Stimulated activated CD4-positive, alpha-beta T cell treated with anti-CD3 and anti-CD28 coated beads, TNF-alpha, amount 100 ng/mL, for 4 hours (primary cell): ENCODE measurements at regions not wholly inside any gene's neighbourhood (a gene's known extent, or its start where the extent isn't known, plus 50 kb on each side); places are given as distances from the start of the nearest gene placed in this dataset.
"Not testable (repeated sequence)": the region's sequence is repeated elsewhere in the genome, so short reads cannot be mapped to it uniquely, and the experiment has no call there.

Experiments
- DNase-seq, 3 experiments: peaks; one replicate each; pipeline ENCODE4 v3.0.0-alpha.2; 2020; ENCODE audit warnings: low read depth in 3 of 3

DNA sequence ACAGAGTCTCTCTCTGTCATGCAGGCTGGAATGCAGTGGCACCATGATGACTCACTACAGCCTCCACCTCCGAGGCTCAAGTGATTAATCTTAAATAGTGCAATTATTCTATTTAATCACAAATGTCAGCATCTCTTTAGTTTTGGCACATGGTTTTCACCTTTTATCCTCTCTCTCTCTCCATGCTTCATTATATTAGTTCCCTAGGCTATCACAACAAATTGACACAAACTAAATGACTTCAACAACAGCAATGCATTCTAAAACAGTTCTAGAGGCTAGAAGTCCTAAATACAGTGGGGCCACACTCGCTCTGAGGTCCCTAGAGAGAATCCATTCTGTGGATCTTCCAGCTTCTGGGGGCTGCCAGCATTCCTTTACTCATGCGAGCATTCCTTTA lies 178.2 kb upstream of the ZNG1F start:
- not testable (repeated sequence) for DNase-seq

DNA sequence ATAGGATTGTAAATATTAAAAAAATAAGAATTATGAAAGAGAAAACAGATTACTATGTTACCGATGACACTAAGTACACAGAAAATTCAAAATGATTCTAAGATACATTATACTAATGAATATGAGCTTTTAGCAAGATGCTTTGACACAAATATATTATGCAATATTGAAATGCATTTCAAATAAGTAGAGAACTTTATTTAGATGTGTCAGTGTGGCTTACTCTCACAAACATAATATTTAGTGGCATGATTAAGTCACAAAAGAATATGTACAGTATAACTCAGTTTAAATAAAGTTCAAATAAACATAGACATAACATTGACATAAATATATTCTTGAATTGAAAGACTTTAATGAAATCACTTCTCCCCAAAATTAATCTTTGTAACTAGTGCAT lies 172.7 kb upstream of the ZNG1F start:
- DNase-seq, result not testable (repeated sequence)

DNA sequence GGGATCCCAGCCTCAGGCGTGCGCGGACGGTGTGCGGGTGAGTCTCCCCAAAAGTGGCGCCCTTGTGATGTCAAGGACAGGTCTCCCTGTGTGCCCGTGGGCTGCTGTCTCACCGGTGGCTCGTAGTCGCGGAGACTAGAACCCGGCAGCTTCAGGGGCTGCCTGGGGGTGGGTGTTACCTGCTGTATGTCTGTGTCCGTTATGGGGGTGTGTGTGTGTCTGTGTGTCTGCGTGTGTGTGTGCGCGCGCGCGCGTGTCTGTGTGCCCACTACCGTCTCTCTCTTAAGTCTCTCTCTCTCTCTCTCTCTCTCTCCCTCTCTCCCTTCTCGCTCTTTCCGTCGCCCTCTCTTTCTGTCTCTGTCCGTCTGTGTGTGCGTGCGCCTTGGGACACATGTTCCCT lies 170.0 kb upstream of the ZNG1F start:
- DNase-seq, result not testable (repeated sequence)

DNA sequence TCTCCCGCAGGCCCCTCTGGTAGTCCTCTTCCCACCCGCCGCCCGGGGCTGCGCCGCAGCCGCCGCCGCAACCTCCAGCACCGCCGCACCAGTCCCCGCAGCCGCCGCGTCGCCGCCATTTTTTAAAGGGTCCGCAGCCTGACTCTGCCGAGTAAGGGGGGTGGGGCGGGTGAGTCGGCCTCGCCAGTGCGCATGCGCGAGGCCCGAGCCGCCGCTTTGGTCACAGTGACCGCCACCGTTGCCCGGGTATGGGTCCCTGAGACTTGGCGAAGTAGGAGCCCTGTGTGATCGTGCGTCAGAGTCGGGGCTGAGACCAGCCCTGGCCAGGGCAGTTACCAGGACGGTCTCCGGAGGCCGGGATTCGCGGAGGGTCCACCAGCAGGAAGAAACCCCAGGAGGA lies 169.6 kb upstream of the ZNG1F start:
- DNase-seq, result peak; percentile 68 to 75 (median 74)

DNA sequence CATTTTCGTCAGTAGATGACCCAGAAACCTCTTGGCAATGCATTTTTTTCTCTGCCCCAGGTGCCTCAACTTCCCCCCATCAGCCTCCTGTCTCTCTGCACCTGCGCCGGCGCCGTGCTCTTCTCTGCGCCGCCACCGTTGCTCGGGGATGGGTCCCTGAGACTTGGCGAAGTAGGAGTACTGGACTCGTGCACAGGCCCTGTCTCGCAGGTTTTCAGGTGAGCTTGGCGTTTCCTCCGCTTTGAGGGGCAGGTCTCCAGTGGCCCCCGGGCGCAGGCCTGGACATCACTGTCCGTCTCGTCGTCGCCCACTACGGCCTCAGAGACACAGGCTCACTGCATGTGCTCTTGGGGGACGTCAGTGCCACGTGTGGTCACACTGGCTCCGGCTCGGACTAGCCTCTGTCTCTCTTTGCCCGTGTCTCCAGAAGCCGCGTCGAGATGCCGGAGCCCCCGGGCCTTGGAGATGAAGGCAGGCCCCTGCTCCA lies 168.8 kb upstream of the ZNG1F start:
- not testable (repeated sequence) for DNase-seq

DNA sequence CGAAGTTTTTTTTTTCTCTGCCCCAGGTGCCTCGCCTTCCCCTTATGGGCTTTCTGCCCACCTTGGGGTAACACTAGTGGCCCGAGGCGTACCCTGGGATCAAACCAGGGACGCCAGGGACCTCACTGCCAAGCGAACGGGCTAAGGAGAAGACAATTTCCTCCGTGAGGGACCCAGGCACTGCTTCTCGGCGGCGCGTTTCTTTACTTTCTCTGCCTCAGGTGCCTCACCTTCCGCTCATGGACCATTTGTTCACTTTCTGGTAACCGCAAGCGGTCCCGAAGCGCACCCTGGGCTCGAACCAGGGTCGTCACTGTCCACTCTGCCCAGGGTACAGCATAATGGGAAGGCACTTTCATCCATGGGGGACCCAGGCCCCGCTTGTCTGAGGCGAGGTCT lies 168.2 kb upstream of the ZNG1F start:
- DNase-seq, result not testable (repeated sequence)

DNA sequence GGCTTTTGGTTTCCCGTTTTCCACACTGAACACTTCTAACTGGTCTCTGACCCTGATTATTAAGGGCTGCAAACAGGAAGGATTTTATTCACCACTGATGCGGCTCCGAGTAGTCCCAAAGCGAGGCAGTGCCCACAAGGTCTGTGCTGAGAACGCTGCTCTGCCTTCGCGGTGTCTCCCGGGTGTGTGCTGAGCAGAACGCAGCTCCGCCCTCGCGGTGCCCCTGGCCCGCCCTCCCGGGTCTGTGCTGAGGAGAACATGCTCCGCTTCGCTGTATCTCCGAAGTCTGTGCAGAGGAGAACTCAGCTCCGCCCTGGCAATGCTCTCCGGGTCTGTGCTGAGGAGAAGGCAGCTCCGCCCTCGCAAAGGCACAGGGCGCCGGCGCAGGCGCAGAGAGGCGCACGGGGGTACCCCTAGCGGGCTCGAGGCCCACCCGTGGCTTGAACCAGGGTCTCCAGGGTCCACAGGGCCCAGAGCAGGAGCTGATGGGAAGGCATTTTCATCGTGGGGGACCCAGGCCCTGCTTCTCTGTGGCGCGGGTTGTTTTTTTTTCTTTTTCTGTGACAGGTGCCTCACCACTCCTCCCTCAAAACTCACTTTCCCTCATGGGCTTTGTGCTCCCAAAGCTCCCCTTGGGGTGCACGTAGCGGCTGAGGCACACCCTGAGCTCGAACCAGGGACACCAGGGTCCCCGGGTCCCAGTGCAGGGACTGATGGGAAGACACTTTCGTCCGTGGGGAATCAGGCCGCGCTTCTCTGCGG lies 167.7 kb upstream of the ZNG1F start:
- DNase-seq, result peak; percentile 73 to 84 (median 83)

DNA sequence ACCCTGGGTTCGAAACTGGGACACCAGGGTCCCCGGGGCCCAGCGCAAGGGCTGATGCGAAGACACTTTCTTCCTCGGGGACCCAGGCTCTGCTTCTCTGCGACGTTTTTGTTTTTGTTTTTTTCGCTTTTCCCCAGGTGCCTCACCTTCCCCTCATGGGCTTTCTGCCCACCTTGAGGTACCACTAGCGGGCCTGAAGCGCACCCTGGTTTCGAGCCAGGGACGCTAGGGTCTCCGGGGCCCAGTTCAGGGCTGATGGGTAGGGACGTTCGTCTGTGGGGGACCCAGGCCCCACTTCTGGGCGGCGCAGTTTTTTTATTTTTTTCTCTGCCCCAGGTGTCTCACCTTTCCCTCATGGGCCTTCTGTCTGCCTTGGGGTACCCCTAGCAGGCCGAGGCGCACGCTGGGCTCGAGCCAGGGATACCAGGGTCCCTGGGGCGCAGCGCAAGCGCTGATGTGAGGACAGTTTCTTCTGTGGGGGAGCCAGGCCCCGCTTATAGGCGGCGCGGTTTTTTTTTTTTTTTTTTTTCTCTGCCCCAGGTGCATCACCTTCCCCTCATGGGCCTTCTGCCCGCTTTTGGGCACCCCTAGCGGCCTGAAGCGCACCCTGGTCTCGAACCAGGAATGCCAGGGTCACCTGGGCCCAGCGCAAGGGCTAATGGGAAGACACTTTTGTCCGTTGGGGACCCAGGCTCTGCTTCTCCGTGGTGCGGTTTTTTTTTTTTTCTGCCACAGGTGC lies 166.8 kb upstream of the ZNG1F start:
- not testable (repeated sequence) for DNase-seq

DNA sequence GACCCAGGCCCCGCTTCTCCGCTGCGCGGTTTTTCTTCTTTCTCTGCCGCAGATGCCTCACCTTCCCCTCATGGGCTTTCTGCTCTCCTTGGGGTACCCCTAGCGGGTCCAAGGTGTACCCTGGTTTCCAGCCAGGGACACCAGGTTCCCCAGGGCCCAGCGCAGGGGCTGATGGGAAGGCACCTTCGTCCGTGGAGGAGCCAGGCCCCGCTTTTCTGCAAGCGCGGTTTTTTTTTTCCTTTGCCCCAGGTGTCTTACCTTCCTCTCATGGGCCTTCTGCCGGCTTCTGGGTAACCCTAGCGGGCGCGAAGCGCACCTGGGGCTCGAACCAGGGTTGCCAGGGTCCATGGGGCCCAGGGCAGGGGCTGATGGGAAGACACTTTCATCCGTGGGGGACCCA lies 165.9 kb upstream of the ZNG1F start:
- not testable (repeated sequence) for DNase-seq

DNA sequence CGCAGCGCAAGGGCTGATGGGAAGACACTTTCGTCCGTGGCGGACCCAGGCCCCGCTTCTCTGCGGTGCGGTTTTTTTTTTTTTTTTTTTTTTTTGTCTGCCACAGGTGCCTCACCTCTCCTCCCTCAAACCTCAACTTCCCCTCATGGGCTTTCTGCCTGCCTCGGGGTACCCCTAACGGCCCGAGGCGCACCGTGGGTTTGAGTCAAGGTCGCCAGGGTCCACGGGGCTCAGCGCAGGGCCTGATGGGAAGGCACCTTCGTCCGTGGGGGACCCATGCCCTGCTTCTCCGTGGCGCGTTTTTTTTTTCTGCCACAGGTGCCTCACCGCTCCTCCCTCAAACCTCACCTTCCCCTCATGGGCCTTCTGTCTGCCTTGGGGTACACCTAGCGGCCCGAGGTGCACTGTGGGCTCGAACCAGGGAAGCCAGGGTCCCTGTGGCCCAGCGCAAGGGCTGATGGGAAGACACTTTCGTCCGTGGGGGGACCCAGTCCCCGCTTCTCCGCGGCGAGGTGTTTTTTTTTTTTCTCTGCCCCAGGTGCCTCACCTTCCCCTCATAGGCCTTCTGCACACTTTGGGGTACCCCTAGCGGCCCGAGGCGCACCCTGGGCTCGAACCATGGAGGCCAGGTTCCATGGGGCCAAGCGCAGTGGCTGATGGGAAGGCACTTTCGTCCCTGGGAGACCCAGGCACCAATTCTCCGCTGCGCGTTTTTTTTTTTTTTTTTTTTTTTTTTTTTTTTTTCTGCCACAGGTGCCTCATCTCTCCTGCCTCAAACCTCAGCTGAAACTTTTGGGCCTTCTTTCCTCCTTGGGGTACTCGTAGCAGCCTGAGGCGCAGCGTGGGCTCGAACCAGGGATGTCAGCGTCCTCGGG lies 165.2 kb upstream of the ZNG1F start:
- not testable (repeated sequence) for DNase-seq

DNA sequence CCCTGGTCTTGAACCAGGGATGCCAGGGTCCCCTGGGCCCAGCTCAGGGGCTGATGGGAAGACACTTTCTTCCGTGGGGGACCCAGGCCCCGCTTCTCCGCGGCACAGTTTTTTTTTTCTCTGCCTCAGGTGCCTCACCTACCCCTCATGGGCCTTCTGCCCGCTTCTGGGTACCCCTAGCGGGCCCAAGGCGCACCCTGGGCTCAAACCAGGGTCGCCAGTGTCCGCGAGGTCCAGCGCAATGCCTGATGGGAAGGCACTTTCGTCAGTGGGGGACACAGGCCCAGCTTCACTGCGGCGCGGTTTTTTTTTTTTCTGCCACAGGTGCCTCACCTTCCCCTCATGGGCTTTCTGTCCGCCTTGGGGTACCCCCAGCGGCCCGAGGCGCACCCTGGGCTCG lies 163.9 kb upstream of the ZNG1F start:
- DNase-seq, result not testable (repeated sequence)

DNA sequence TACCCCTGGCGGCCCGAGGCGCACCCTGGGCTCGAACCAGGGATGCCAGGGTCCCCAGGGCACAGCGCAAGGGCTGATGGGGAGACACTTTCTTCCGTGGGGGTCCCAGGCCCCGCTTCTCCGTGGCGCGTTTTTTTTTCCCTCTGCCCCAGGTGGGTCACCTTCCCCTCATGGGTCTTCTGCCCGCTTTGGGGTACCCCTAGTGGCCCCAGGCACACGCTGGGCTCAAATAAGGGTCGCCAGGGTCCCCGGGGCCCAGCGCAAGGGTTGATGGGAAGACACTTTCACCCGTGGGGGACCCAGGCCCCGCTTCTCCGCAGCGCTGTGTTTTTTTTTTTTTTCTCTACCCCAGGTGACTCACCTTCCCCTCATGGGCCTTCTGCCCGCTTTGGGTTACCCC lies 163.3 kb upstream of the ZNG1F start:
- DNase-seq, result not testable (repeated sequence)

DNA sequence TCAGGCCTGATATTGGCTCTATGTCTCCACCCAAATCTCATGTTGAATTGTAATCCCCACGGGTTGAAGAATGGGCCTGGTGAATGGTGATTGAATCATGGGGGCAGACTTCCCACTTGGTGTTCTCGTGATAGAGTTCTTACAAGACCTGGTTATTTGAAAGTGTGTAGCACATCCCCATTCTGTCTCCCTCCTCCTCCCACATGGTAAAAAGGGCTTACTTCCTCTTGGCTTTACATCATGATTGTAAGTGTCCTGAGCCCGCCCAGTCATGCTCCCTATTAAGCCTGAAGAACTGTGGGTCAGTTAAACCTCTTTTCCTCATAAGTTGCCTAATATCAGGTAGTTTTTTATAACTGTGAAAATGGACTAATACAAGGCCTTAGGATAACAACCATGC lies 158.8 kb upstream of the ZNG1F start:
- not testable (repeated sequence) for DNase-seq

DNA sequence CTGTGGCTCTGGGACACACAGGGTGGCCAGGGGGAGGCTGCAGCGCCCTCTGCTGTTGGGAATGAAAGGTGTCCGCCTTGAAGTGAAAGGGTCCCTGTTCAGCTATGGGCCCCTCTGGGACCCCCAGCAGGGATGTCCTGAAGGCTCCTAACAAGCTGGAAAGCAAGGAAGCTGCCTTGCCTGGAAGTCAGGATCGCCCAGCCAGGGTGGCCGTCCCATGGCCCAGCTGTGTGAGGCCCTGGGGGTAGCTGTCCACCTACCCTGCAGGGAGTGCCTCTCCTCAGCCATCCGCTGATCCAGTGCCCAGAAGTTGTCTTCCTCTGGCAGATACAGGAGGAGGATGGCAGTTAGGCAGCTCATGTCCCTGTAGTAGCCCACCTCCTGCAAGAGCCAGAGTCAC lies 143.4 kb upstream of the ZNG1F start:
- not testable (repeated sequence) for DNase-seq

DNA sequence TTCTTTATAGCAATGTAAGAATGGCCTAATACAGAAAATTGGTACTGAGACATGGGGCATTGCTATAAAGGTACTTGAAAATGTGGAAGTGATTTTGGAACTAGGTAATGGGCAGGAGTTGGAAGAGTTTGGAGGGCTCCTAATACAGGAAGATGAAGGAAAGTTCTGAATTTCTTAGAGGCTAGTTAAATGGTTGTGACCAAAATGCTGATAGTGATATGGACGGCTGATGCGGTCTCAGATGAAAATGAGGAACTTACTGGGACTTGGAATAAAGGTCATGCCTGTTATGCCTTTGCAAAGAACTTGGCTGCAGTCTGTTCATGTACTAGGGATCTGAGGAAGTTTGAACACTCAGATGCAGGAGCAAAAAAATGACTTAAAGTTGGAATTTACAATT lies 132.2 kb upstream of the ZNG1F start:
- DNase-seq, result not testable (repeated sequence)

DNA sequence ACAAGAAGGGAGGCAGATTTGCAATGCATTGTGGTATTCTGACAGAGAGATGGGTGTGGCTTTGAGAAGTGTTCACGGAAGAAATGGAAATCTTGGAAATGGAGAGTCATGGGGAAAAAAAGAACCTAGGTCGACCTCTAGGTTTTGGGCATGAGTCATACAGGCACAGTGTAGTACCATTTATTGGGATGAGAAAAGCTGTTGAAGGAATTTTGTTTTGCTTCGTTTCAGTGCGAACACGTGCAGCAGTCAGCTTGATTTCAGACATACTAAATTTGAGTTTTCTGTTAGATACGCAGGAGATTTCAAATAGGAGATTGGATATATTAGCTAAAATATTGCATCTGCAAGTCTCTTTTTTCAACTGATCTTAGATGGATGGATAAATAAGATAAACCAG lies 119.8 kb upstream of the ZNG1F start:
- not testable (repeated sequence) for DNase-seq

DNA sequence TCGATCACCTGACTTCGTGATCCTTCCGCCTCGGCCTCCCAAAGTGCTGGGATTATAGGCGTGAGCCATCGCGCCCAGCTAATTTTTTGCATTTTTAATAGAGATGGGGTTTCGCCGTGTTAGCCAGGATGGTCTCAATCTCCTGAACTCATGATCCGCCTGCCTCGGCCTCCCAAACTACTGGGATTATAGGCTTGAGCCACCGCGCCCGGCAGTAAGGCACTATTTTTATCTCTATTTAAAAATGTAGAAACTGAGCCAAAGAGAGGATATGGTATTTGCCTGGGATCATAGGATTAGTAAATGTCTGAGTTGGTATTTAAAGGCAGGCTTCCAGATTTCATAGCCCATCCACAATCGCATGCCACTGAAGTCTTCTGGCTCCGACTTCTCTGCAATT lies 96.6 kb upstream of the ZNG1F start:
- not testable (repeated sequence) for DNase-seq

DNA sequence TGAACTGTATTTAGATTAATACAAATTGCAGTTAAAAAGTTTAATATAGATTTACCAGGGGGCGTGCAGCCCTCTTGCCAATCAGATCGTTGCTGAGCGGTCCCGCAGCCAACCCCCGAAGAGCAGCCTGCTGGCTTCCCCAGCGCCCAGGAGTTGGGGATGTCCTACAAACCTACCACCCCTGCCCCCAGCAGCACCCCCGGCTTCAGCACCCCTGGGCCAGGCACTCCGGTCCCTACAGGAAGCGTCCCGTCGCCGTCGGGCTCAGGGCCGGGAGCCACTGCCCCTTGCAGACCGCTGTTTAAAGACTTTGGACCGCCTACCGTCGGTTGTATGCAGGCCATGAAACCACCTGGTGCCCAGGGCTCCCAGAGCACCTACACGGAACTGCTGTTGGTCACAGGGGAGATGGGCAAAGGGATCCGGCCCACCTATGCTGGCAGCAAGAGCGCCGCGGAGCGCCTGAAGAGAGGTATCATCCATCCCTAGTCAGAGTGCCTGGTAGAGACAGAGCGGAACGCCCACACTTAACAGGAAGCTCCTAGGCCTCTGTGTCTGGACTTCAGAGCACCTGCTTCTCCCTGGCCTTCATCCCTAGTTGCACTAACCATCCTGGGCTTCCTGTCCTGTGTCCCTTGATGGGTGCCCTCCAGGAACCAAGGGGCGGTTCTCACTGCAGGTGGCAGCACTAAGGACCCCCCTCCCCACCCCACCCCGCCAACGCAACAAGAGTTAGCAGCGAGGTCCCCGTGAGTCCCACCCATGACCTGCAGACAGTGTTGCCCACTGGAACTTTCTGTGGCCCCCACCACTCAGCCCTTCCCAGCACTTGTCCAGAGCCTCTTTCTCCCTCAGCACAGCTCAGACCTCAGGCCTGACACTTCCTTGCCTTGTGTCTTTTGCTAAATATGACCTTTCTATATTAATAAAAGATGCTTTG lies 91.5 kb upstream of the ZNG1F start:
- DNase-seq, result not testable (repeated sequence)

DNA sequence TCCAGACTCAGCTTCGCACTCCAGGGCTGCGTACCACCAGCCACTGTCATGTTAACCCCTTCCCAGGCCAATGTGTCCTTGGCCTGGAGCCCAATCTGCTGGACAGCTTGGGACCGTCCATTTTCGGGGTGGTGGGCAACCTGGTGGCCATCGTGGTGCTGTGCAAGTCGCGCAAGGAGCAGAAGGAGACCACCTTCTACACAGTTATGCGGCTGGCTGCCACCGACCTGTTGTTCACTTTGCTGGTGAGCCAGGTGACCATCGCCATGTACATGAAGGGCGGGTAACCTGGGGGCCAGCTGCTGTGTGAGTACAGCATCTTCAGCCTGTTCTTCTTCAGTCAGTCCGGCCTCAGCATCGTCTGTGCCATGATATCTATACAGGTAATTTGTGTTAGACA lies 90.3 kb upstream of the ZNG1F start:
- not testable (repeated sequence) for DNase-seq

DNA sequence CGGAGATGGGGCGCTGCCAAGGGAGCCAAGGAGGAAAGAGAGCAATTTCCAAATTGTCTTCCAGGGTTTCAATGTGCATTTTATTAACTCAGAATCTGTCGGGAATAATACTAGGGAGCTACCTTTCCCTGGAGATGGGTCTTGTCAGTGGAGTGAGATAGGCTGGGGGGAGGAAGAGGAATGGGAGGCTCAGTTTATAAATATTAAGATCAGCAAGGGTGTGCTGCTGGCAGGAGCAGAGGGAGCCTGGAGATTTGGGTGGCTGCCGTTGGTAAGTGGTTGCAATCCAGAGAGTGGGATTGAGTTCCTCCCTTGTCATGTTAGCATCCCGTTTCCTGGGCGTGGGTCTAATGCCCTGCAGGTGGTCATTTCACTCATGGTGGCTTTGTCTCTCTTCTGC lies 89.9 kb upstream of the ZNG1F start:
- not testable (repeated sequence) for DNase-seq
